ENCODE measurements at regions not wholly inside any gene's neighbourhood (a gene's known extent, or its start where the extent isn't known, plus 50 kb on each side); places are given as distances from the start of the nearest gene placed in this dataset.

DNA sequence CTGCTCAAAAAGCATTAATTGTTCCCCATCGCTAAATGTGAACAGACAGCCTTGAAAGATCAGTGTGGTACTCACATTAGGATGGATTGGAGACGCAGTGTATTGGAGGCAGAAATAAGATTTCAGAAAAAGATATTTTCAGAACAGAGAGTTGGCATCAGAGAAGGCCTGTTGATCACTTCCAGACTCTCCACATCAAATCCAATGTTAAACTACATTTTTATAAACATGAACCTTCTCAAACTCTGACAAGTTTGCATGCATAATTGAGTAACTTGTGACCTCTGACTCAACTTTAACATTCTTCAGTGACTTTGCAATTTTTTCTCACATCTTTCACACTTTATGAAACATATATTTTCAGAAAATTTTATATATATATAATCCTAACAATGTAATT, 919.6 kb upstream of the SEMA6A start:
- TF ChIP-seq, protein P1, sequence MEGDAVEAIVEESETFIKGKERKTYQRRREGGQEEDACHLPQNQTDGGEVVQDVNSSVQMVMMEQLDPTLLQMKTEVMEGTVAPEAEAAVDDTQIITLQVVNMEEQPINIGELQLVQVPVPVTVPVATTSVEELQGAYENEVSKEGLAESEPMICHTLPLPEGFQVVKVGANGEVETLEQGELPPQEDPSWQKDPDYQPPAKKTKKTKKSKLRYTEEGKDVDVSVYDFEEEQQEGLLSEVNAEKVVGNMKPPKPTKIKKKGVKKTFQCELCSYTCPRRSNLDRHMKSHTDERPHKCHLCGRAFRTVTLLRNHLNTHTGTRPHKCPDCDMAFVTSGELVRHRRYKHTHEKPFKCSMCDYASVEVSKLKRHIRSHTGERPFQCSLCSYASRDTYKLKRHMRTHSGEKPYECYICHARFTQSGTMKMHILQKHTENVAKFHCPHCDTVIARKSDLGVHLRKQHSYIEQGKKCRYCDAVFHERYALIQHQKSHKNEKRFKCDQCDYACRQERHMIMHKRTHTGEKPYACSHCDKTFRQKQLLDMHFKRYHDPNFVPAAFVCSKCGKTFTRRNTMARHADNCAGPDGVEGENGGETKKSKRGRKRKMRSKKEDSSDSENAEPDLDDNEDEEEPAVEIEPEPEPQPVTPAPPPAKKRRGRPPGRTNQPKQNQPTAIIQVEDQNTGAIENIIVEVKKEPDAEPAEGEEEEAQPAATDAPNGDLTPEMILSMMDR (IDR thresholded peaks at IDR 0.05): no peak
- TF ChIP-seq POLR2A (IDR thresholded peaks at IDR 0.05) (no peak), EP300 (IDR thresholded peaks at IDR 0.05) (no peak)
